WTC11 (cell line): ENCODE measurements at regions not wholly inside any gene's neighbourhood (a gene's known extent, or its start where the extent isn't known, plus 50 kb on each side); places are given as distances from the start of the nearest gene placed in this dataset.

Experiments
- ATAC-seq: fragments of 200-7000 bp; cut with Tn5 transposase; 2 replicates; pipeline ENCODE4 v1.10.0; 2021; ENCODE audit warnings: mild to moderate bottlenecking, moderate library complexity
- CTCF ChIA-PET: fragments of 300-600 bp; sonication (Branson Sonifier 250); formaldehyde crosslinking; loops from one replicate; lab custom pipeline; 2021; ENCODE audit warnings: antibody characterized with exemption; lab: Charles Lee
- POLR2A ChIA-PET: fragments of 350-600 bp; sonication (Branson Sonifier 250); formaldehyde crosslinking; loops from one replicate; lab custom pipeline; 2021; ENCODE audit warnings: antibody characterized with exemption; lab: Charles Lee
- DNase-seq: peaks from one replicate; pipeline ENCODE4 v3.0.0; 2021; ENCODE audit warnings: low spot score
- H3K27ac Mint-ChIP-seq: 2 replicates; pipeline ENCODE4 v1.8.0; 2021; ENCODE audit warnings: mixed read lengths
- H3K27me3 Mint-ChIP-seq: 2 replicates; pipeline ENCODE4 v1.8.0; 2021; ENCODE audit warnings: low read depth, mild to moderate bottlenecking, moderate library complexity, mixed read lengths
- H3K36me3 Mint-ChIP-seq: 2 replicates; pipeline ENCODE4 v1.8.0; 2021; ENCODE audit warnings: mixed read lengths
- H3K4me1 Mint-ChIP-seq: 2 replicates; pipeline ENCODE4 v1.8.0; 2022; ENCODE audit warnings: mixed read lengths
- H3K4me3 Mint-ChIP-seq: 2 replicates; pipeline ENCODE4 v1.8.0; 2021; ENCODE audit warnings: mild to moderate bottlenecking, moderate library complexity, mixed read lengths
- H3K9me3 Mint-ChIP-seq: 2 replicates; pipeline ENCODE4 v1.8.0; 2021; ENCODE audit warnings: mixed read lengths
- EMX1 ChIP-seq: fragments of 250-450 bp; sonication (Bioruptor Pico); IDR thresholded peaks from 2 replicates; pipeline ENCODE4 v1.8.0; 2021; ENCODE audit warnings: mild to moderate bottlenecking
- KAT7 ChIP-seq: sonication (generic); formaldehyde crosslinking; IDR thresholded peaks from 2 replicates; pipeline ENCODE4 v1.8.1; 2023; ENCODE audit warnings: missing genetic modification reagents, mild to moderate bottlenecking, borderline replicate concordance
- NFYB ChIP-seq: sonication (generic); formaldehyde crosslinking; conservative IDR thresholded peaks from 2 replicates; pipeline ENCODE4 v1.8.0; 2022; ENCODE audit warnings: low read depth, missing genetic modification reagents
- NR3C1 ChIP-seq: sonication (generic); formaldehyde crosslinking; conservative IDR thresholded peaks from 2 replicates; pipeline ENCODE4 v1.8.1; 2023; ENCODE audit warnings: low read depth, mild to moderate bottlenecking, missing genetic modification reagents
- PRRX2 ChIP-seq: fragments of 250-450 bp; sonication (Bioruptor Pico); IDR thresholded peaks from 2 replicates; pipeline ENCODE4 v1.8.0; 2021; ENCODE audit warnings: mild to moderate bottlenecking
- RELA ChIP-seq: sonication (generic); formaldehyde crosslinking; IDR thresholded peaks from 2 replicates; pipeline ENCODE4 v1.8.1; 2022; ENCODE audit warnings: missing genetic modification reagents, mild to moderate bottlenecking, borderline replicate concordance
- SMAD4 ChIP-seq: sonication (generic); formaldehyde crosslinking; IDR thresholded peaks from 2 replicates; pipeline ENCODE4 v1.8.0; 2022; ENCODE audit warnings: mild to moderate bottlenecking, missing genetic modification reagents
- SOX15 ChIP-seq: fragments of 250-450 bp; sonication (Bioruptor Pico); IDR thresholded peaks from 2 replicates; pipeline ENCODE4 v1.9.0; 2021; ENCODE audit warnings: mild to moderate bottlenecking
- TF ChIP-seq, protein P1 (sequence below): sonication (generic); formaldehyde crosslinking; IDR thresholded peaks from 2 replicates; pipeline ENCODE4 v1.8.0; 2022; ENCODE audit warnings: mild to moderate bottlenecking, missing genetic modification reagents
- TF ChIP-seq, protein P2 (sequence below): sonication (generic); formaldehyde crosslinking; IDR thresholded peaks from 2 replicates; pipeline ENCODE4 v1.8.0; 2022; ENCODE audit warnings: mild to moderate bottlenecking, missing genetic modification reagents
- TF ChIP-seq, protein P3 (sequence below): fragments of 250-450 bp; sonication (Bioruptor Pico); IDR thresholded peaks from 2 replicates; pipeline ENCODE4 v1.8.0; 2021; ENCODE audit warnings: mild to moderate bottlenecking
- TF ChIP-seq, protein P4 (sequence below): sonication (generic); formaldehyde crosslinking; IDR thresholded peaks from 2 replicates; pipeline ENCODE4 v1.8.0; 2023; ENCODE audit warnings: mild to moderate bottlenecking, missing genetic modification reagents
- TF ChIP-seq, protein P5 (sequence below): fragments of 250-450 bp; sonication (Bioruptor Pico); IDR thresholded peaks from 2 replicates; pipeline ENCODE4 v1.9.0; 2021; ENCODE audit warnings: mild to moderate bottlenecking
- TF ChIP-seq, protein P6 (sequence below): sonication (generic); formaldehyde crosslinking; IDR thresholded peaks from 2 replicates; pipeline ENCODE4 v1.8.0; 2022; ENCODE audit warnings: missing genetic modification reagents
- TF ChIP-seq, protein P7 (sequence below): fragments of 250-450 bp; sonication (Bioruptor Pico); conservative IDR thresholded peaks from 2 replicates; pipeline ENCODE4 v1.9.0; 2021; ENCODE audit warnings: mild to moderate bottlenecking
- TF ChIP-seq, protein P8 (sequence below): fragments of 250-450 bp; sonication (Bioruptor Pico); IDR thresholded peaks from 2 replicates; pipeline ENCODE4 v1.9.0; 2021; ENCODE audit warnings: mild to moderate bottlenecking, borderline replicate concordance

DNA sequence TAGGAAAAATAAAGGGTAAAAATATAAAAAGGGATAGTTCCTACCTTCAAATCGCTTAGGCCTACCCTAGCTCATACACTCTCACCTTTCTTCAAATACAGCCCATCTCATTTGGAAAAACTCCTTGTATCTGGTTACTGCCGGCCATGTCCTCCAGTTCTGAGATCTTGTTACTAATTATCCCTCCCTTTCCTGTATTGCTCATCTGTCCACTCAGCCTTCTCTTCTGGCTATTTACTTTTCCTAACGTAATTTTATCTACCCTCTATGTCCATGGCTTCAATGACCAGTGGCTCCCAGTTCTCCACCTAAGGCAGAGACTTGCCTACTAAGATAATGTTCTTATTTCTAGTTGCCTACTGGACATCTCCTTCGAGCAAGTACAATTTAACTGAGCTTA lies 342.9 kb upstream of the ACVR2A start:
- H3K9me3 Mint-ChIP-seq, result peaks cover 8% of the 10 kb centered on the region
- H3K27ac Mint-ChIP-seq, result no peak overlapping the region
- no peaks in the 10 kb centered on the region; the same call in 1 of the 2 replicates for H3K27me3 Mint-ChIP-seq
- CTCF ChIA-PET, result no interaction called here
- POLR2A ChIA-PET, result no interaction called here
- no peaks in the 10 kb centered on the region for H3K4me1 Mint-ChIP-seq
- TF ChIP-seq, protein P1, sequence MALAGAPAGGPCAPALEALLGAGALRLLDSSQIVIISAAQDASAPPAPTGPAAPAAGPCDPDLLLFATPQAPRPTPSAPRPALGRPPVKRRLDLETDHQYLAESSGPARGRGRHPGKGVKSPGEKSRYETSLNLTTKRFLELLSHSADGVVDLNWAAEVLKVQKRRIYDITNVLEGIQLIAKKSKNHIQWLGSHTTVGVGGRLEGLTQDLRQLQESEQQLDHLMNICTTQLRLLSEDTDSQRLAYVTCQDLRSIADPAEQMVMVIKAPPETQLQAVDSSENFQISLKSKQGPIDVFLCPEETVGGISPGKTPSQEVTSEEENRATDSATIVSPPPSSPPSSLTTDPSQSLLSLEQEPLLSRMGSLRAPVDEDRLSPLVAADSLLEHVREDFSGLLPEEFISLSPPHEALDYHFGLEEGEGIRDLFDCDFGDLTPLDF (CRISPR knock-in tag), result no peak
- TF ChIP-seq, protein P2, sequence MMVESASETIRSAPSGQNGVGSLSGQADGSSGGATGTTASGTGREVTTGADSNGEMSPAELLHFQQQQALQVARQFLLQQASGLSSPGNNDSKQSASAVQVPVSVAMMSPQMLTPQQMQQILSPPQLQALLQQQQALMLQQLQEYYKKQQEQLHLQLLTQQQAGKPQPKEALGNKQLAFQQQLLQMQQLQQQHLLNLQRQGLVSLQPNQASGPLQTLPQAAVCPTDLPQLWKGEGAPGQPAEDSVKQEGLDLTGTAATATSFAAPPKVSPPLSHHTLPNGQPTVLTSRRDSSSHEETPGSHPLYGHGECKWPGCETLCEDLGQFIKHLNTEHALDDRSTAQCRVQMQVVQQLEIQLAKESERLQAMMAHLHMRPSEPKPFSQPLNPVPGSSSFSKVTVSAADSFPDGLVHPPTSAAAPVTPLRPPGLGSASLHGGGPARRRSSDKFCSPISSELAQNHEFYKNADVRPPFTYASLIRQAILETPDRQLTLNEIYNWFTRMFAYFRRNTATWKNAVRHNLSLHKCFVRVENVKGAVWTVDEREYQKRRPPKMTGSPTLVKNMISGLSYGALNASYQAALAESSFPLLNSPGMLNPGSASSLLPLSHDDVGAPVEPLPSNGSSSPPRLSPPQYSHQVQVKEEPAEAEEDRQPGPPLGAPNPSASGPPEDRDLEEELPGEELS (CRISPR knock-in tag), result no peak
- TF ChIP-seq RELA (CRISPR knock-in tag) (no peak), EMX1 (CRISPR knock-in tag) (no peak), SOX15 (CRISPR knock-in tag) (no peak), PRRX2 (no peak), KAT7 (CRISPR knock-in tag) (no peak)
- TF ChIP-seq, protein P3, sequence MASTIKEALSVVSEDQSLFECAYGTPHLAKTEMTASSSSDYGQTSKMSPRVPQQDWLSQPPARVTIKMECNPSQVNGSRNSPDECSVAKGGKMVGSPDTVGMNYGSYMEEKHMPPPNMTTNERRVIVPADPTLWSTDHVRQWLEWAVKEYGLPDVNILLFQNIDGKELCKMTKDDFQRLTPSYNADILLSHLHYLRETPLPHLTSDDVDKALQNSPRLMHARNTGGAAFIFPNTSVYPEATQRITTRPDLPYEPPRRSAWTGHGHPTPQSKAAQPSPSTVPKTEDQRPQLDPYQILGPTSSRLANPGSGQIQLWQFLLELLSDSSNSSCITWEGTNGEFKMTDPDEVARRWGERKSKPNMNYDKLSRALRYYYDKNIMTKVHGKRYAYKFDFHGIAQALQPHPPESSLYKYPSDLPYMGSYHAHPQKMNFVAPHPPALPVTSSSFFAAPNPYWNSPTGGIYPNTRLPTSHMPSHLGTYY (CRISPR knock-in tag), result no peak
- DNase-seq (no peak), ATAC-seq (no peak)
- peaks cover 4% of the 10 kb centered on the region; the same call in 1 of the 2 replicates for H3K36me3 Mint-ChIP-seq
- H3K4me3 Mint-ChIP-seq, result no peak overlapping the region

DNA sequence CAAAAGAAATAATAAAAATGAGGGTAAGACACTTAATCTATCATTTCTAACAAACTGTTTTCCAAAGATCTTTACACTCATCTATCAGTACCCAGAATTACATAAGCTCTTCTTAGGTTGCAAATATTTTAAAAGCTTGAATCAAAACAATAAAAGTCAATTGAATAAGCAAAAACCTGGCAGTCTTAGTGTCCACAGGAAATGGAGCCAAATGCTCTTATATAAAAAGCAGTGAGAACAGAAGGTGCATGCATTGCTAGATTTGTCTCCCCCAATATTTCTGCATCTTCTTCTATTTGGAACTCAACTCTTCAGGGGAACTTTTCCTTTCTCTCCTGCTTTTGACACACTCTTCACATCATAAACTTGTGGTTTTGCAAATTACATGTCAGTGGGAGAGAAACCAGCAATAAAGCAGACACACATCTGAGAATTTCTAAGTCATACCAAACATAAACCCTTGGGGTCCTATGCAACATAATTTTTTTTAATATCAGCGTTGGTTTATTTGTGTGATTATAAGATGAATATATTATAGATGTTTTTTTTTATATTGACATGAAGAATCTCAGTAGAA lies 343.9 kb upstream of the ACVR2A start:
- Mint-ChIP-seq H3K27me3 (no peaks in the 10 kb centered on the region), H3K9me3 (peaks cover 3% of the 10 kb centered on the region; the same call in 1 of the 2 replicates), H3K27ac (no peak overlapping the region), H3K4me3 (no peak overlapping the region), H3K36me3 (no peaks in the 10 kb centered on the region), H3K4me1 (no peaks in the 10 kb centered on the region)
- ChIA-PET POLR2A (no interaction called here), CTCF (no interaction called here)
- DNase-seq (no peak), ATAC-seq (no peak)
- TF ChIP-seq NR3C1 (CRISPR knock-in tag) (no peak), NFYB (no peak), EMX1 (CRISPR knock-in tag) (no peak), SMAD4 (CRISPR knock-in tag) (no peak)
- TF ChIP-seq, protein P4, sequence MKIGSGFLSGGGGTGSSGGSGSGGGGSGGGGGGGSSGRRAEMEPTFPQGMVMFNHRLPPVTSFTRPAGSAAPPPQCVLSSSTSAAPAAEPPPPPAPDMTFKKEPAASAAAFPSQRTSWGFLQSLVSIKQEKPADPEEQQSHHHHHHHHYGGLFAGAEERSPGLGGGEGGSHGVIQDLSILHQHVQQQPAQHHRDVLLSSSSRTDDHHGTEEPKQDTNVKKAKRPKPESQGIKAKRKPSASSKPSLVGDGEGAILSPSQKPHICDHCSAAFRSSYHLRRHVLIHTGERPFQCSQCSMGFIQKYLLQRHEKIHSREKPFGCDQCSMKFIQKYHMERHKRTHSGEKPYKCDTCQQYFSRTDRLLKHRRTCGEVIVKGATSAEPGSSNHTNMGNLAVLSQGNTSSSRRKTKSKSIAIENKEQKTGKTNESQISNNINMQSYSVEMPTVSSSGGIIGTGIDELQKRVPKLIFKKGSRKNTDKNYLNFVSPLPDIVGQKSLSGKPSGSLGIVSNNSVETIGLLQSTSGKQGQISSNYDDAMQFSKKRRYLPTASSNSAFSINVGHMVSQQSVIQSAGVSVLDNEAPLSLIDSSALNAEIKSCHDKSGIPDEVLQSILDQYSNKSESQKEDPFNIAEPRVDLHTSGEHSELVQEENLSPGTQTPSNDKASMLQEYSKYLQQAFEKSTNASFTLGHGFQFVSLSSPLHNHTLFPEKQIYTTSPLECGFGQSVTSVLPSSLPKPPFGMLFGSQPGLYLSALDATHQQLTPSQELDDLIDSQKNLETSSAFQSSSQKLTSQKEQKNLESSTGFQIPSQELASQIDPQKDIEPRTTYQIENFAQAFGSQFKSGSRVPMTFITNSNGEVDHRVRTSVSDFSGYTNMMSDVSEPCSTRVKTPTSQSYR (CRISPR knock-in tag), result no peak
- TF ChIP-seq, protein P5, sequence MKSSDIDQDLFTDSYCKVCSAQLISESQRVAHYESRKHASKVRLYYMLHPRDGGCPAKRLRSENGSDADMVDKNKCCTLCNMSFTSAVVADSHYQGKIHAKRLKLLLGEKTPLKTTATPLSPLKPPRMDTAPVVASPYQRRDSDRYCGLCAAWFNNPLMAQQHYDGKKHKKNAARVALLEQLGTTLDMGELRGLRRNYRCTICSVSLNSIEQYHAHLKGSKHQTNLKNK (CRISPR knock-in tag), result no peak
- TF ChIP-seq, protein P6, sequence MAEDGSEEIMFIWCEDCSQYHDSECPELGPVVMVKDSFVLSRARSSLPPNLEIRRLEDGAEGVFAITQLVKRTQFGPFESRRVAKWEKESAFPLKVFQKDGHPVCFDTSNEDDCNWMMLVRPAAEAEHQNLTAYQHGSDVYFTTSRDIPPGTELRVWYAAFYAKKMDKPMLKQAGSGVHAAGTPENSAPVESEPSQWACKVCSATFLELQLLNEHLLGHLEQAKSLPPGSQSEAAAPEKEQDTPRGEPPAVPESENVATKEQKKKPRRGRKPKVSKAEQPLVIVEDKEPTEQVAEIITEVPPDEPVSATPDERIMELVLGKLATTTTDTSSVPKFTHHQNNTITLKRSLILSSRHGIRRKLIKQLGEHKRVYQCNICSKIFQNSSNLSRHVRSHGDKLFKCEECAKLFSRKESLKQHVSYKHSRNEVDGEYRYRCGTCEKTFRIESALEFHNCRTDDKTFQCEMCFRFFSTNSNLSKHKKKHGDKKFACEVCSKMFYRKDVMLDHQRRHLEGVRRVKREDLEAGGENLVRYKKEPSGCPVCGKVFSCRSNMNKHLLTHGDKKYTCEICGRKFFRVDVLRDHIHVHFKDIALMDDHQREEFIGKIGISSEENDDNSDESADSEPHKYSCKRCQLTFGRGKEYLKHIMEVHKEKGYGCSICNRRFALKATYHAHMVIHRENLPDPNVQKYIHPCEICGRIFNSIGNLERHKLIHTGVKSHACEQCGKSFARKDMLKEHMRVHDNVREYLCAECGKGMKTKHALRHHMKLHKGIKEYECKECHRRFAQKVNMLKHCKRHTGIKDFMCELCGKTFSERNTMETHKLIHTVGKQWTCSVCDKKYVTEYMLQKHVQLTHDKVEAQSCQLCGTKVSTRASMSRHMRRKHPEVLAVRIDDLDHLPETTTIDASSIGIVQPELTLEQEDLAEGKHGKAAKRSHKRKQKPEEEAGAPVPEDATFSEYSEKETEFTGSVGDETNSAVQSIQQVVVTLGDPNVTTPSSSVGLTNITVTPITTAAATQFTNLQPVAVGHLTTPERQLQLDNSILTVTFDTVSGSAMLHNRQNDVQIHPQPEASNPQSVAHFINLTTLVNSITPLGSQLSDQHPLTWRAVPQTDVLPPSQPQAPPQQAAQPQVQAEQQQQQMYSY (CRISPR knock-in tag), result no peak
- TF ChIP-seq, protein P7, sequence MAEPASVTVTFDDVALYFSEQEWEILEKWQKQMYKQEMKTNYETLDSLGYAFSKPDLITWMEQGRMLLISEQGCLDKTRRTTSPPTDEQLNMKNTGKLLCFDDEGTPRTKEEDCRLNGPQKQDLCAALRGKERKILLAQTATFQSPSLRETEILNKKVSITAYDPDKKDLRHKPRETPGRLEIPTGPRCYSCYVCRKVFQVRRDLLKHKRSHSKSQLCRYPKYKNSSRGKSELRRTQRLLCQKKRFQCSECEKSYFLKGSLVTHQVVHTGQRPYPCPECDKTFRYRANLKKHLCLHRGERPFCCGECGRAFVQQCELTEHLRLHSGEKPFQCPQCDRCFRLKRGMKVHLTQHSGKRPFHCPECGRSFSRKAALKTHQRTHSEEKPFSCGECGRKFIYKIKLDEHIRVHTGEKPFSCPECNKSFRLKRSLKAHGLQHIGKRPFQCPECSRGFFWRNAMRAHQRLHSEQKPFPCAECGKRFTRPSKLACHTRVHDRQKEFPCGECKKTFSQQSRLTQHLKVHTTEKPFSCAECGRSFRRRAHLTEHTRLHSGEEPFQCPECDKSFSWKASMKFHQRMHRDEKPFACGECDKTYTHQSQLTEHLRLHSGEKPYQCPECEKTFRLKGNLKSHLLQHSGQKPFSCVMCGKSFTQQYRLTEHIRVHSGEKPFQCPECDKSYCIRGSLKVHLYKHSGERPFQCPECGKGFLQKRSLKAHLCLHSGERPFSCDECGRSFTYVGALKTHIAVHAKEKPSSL (CRISPR knock-in tag), result no peak
- TF ChIP-seq, protein P8, sequence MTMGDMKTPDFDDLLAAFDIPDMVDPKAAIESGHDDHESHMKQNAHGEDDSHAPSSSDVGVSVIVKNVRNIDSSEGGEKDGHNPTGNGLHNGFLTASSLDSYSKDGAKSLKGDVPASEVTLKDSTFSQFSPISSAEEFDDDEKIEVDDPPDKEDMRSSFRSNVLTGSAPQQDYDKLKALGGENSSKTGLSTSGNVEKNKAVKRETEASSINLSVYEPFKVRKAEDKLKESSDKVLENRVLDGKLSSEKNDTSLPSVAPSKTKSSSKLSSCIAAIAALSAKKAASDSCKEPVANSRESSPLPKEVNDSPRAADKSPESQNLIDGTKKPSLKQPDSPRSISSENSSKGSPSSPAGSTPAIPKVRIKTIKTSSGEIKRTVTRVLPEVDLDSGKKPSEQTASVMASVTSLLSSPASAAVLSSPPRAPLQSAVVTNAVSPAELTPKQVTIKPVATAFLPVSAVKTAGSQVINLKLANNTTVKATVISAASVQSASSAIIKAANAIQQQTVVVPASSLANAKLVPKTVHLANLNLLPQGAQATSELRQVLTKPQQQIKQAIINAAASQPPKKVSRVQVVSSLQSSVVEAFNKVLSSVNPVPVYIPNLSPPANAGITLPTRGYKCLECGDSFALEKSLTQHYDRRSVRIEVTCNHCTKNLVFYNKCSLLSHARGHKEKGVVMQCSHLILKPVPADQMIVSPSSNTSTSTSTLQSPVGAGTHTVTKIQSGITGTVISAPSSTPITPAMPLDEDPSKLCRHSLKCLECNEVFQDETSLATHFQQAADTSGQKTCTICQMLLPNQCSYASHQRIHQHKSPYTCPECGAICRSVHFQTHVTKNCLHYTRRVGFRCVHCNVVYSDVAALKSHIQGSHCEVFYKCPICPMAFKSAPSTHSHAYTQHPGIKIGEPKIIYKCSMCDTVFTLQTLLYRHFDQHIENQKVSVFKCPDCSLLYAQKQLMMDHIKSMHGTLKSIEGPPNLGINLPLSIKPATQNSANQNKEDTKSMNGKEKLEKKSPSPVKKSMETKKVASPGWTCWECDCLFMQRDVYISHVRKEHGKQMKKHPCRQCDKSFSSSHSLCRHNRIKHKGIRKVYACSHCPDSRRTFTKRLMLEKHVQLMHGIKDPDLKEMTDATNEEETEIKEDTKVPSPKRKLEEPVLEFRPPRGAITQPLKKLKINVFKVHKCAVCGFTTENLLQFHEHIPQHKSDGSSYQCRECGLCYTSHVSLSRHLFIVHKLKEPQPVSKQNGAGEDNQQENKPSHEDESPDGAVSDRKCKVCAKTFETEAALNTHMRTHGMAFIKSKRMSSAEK (CRISPR knock-in tag), result no peak
